GM21717 (cell line): ENCODE measurements at regions not wholly inside any gene's neighbourhood (a gene's known extent, or its start where the extent isn't known, plus 50 kb on each side); places are given as distances from the start of the nearest gene placed in this dataset.
A peak's percentile ranks its signal among the peaks of the same experiment; 100 is the strongest.

Experiments used
- ATAC-seq: cut with Tn5 transposase; IDR thresholded peaks from one replicate; pipeline ENCODE4 v1.9.1; 2021; ENCODE audit warnings: mild to moderate bottlenecking, moderate library complexity; ENCODE audit not compliant: unreplicated experiment

DNA sequence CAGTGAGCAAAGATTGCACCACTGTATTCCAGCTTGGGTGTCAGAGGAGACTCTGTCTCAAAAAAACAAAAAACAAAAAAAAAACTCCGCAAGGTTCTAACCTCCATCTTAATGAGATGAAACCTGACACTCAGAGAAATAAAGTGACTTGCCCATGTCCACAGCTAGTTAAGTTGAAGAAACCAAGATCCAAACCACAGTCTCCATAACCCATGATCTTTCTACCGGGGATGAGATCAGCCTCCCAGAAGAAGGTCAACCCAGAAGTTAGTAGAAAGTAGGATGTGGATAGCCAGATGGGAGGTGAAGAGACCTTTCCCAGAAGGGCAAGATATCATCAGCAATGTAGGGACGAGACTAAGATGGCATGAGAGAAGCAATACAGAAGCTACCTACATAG lies 140.4 kb upstream of the ADRA1B start:
- ATAC-seq, result no peak

- no peak for ATAC-seq
Observed at GRCh38 chr5:159777049-159777660, 139.1 kb upstream of the ADRA1B start.

DNA sequence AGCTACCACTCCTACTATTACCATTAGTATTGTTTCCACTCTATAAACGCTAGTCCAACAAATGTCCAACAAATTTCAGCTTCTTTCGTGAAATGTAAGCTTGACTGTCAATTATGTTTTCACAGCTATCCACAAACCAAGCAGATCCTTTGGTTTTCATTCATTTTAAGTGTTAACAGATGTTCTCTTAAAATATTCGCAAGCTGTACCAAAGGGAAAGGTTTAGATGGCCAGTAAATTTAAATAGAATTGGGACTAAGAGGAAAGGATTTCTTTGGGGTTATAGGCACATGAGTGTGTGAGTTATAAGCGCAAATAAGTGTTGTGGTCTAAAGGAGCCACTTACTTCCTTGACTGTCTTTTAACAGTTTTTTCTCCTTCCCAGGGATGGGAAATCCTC lies 136.8 kb upstream of the ADRA1B start:
- no peak for ATAC-seq

GRCh38 chr5:159780246-159780645 lies 136.0 kb upstream of the ADRA1B start:
- no peak for ATAC-seq

DNA sequence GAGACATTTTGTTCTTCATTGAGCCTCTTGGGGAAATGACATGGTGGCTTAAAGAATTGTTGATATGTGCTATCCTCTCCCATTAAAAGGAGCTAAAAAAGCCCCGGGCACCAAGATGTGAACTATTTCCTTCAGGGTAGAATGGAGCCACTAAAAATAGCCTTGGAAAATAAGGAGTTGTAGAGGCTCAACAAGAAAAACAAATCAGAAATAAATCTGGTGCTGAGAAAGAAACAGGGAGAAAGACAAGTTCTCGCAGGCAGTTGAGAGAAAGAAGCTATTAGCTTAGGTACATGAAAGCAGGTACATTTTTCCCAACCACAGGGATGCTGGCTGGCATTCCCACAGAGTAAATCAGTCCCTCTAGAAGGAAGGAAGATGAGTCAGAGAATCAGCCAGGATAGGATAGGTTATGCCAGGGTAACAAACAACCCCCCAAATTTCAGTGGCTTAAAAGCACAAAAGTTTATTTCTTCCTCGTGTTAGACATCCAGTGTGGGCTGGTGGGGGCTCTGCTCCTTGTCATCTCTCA lies 134.6 kb upstream of the ADRA1B start:
- ATAC-seq, result no peak

- ATAC-seq, result peak; percentile 67
Observed at GRCh38 chr5:159782197-159782994, 133.9 kb upstream of the ADRA1B start.

DNA sequence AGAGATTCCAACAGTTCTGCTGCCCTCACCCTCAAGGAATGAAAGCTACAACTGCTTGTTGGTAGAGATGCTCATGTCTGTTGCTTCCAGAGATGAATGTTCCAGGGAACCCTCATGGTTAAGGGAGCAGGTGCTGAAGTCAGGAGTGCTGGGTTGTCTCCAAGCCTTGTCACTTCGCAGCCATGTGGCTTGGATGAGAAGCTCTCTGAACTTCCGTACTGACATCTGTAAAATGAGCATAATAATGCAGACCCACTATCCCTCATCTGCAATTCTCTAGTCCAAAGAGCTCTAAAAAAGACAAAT lies 133.3 kb upstream of the ADRA1B start:
- ATAC-seq, result no peak

DNA sequence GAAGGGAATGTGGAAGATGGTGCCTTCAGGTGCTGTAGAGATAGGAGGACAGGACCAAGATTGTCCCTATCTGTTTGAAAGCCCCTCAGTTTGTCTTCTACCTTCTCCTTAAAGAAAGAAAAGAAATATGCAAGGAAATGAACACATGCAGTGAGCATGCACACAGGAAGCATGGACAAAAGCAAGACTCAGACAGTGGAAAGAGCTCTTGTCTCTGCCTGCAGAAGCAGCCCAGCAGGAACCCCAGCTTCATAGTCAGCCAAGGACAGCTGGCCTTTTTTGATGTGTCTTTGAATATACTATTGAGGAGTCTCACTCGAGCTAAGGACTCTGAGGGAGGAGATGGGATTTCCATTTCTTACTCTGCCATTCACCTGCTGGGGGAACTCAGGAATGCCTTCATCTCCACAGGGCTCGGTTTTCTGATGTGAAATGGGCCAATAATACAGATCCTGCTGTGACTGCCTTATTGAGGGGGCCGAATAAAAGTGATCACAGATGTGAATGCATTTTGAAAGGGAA lies 132.5 kb upstream of the ADRA1B start:
- ATAC-seq, result no peak

GRCh38 chr5:159784993-159785392 lies 131.3 kb upstream of the ADRA1B start:
- ATAC-seq, result no peak

GRCh38 chr5:159785656-159786055 lies 130.6 kb upstream of the ADRA1B start:
- ATAC-seq, result no peak

DNA sequence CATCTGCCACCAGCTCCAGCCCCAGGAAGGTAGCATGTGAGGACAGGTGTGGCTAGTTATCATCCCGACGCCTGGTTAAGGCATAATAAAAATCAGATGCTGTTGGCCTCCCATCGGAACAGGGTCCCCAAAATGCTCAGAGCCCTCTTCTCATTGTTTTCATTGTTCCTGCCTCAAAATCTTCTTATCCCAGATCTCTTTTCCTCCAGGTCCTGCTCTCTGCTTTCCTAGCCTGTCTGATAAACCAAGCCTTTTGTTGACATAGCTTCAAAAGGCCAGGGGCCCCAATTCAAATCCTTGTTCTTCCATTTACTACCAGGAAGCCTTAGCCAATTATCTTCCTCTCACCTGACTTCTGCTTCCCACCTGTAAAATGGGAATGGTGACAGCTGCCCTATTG lies 130.1 kb upstream of the ADRA1B start:
- no peak for ATAC-seq

GRCh38 chr5:159786901-159787691 lies 129.2 kb upstream of the ADRA1B start:
- ATAC-seq, result no peak

- no peak for ATAC-seq
Observed at GRCh38 chr5:159787837-159788236, 128.4 kb upstream of the ADRA1B start.

DNA sequence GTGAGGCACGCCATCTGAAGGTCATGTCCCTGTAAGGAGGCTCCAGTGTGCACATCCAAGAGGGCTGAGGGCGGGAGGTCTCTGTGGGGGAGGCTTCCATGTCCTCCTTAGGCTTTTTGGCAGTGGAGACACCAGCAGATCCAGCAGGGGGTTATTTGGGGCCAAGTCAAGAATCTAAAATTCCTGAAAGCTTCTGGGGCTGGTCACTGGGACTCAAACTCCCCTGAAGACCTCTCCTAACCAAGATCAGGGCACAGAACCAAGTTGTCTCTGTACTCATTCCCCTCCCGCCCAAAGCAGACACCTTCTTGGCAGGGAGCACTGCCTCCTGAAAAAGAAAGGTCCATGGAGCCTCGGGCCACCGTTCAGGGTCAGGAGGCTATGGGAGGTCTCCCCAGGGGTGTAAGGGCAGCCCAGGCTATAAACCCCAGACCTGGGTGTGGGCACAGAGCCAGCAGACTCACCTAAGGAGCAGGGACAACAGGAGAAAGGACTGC lies 127.4 kb upstream of the ADRA1B start:
- no peak for ATAC-seq

- ATAC-seq, result no peak
Observed at GRCh38 chr5:159792180-159792579, 124.1 kb upstream of the ADRA1B start.

GRCh38 chr5:159797261-159797970 lies 118.9 kb upstream of the ADRA1B start:
- no peak for ATAC-seq

- ATAC-seq, result no peak
Observed at GRCh38 chr5:159799701-159800100, 116.6 kb upstream of the ADRA1B start.

GRCh38 chr5:159800131-159800840 lies 116.0 kb upstream of the ADRA1B start:
- ATAC-seq, result no peak

DNA sequence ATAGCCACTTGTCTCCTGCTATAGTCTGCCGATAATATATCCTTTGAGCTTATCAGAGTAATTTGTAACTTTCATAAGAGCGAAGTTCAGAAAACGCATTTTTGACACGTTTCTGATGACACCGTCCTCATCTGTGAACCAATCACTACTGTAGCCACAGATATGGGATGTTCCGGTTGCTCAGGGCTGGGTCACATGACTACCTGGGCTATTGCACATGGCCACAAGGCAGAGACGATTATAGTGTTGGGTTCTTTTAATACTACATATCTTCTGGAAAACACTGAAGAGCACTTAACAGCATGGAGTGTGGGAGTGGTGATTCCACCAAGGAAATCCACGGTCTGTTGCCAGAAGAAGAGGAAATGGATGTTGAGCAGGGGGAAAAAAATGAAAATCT lies 115.0 kb upstream of the ADRA1B start:
- no peak for ATAC-seq

GRCh38 chr5:159802661-159803060 lies 113.6 kb upstream of the ADRA1B start:
- no peak for ATAC-seq
